ENCODE measurements at regions not wholly inside any gene's neighbourhood (a gene's known extent, or its start where the extent isn't known, plus 50 kb on each side); places are given as distances from the start of the nearest gene placed in this dataset.

- TF ChIP-seq CTCF (conservative IDR thresholded peaks at IDR 0.05 in 1 of 2, IDR thresholded peaks at IDR 0.05 in 1 of 2; ENCODE audit: low read depth in 1 of 2, low read length in 2 of 2) = no peak
- TF ChIP-seq EZH2 (IDR thresholded peaks at IDR 0.05; ENCODE audit: low read length, missing control alignments) = no peak
These were observed 185.5 kb downstream of the ZC3H11B start for GRCh38 chr1:219427403-219427802.
